ENCODE measurements at regions not wholly inside any gene's neighbourhood (a gene's known extent, or its start where the extent isn't known, plus 50 kb on each side); places are given as distances from the start of the nearest gene placed in this dataset.
"Not testable (repeated sequence)": the region's sequence is repeated elsewhere in the genome, so short reads cannot be mapped to it uniquely, and the experiment has no call there.

- not testable (repeated sequence) for DNase-seq
These were observed 66.1 kb upstream of the NDST4 start for GRCh38 chr4:115179438-115180062.

- DNase-seq = not testable (repeated sequence)
These were observed 65.3 kb upstream of the NDST4 start for GRCh38 chr4:115178687-115179086.

- no peak for DNase-seq
These were observed 57.8 kb upstream of the NDST4 start for GRCh38 chr4:115171220-115171619.

GRCh38 chr4:115165503-115165902 is 52.1 kb upstream of the NDST4 start:
- DNase-seq = no peak

Measured in NCI-H2081 (cell line).